ENCODE measurements at regions not wholly inside any gene's neighbourhood (a gene's known extent, or its start where the extent isn't known, plus 50 kb on each side); places are given as distances from the start of the nearest gene placed in this dataset.
A peak's percentile ranks its signal among the peaks of the same experiment; 100 is the strongest.

DNA sequence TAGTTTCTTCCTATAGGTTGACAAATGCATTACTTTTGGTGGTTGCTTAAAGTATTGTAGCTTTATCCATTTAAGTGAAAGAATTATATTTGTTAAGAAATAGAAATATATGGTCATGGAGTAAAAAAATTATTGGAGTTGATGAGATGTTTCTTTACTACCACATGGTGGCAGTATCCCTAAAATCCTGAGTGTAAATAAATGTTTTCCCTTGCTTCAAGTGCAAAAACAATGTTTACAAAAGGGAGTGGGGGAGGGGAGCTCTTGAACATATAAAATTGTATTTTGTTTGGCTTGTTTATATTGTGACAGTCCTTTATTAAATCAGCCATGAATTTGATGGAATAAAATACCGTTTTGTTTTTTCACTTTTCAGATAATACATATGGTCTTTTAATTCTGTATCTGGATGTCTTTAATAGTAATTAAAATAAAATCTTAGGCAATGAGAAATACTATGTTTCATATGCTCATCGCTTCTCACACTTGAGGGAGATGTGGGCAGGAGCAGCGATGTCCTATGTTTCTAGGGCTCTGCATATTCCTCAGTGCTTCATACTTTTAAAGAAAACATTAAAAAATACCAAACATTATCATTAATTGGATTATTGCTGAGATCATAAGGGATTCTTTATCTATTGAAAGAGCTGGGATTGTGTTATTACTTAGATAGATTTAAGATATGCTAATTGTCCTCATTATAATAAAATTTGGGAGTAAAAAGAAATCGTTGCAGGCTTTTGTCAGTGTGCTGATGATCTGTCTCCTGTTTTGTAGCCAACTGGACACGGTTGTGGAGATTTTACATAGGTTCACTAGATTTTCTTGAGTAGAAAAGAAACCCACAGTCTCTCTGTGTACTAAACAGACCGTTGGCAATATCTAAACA, 349.7 kb downstream of the TUSC7 start:
- TF ChIP-seq, protein P1, sequence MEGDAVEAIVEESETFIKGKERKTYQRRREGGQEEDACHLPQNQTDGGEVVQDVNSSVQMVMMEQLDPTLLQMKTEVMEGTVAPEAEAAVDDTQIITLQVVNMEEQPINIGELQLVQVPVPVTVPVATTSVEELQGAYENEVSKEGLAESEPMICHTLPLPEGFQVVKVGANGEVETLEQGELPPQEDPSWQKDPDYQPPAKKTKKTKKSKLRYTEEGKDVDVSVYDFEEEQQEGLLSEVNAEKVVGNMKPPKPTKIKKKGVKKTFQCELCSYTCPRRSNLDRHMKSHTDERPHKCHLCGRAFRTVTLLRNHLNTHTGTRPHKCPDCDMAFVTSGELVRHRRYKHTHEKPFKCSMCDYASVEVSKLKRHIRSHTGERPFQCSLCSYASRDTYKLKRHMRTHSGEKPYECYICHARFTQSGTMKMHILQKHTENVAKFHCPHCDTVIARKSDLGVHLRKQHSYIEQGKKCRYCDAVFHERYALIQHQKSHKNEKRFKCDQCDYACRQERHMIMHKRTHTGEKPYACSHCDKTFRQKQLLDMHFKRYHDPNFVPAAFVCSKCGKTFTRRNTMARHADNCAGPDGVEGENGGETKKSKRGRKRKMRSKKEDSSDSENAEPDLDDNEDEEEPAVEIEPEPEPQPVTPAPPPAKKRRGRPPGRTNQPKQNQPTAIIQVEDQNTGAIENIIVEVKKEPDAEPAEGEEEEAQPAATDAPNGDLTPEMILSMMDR (IDR thresholded peaks at IDR 0.05; ENCODE audit: low read depth, low read length): peak; percentile 49
- Histone ChIP-seq H3K27ac (ENCODE audit: low read depth, low read length) (no peak overlapping the region), H3K9me3 (ENCODE audit: control insufficient read depth, insufficient read depth, low read length) (no peaks in the 10 kb centered on the region), H3K27me3 (ENCODE audit: control insufficient read depth, insufficient read depth, low read length) (no peaks in the 10 kb centered on the region), H3K4me3 (ENCODE audit: low read depth, low read length) (no peak overlapping the region)
- ChIA-PET POLR2A (no interaction called here), CTCF (interaction anchor here (1.0 to 2.8 kb wide), 27 partner anchors 9 to 1022 kb away, joined by 3 to 12 read pairs (median 4); no protein-coding TSS in a partner anchor)
- no peak for DNase-seq (ENCODE audit: low read depth, low spot score)

DNA sequence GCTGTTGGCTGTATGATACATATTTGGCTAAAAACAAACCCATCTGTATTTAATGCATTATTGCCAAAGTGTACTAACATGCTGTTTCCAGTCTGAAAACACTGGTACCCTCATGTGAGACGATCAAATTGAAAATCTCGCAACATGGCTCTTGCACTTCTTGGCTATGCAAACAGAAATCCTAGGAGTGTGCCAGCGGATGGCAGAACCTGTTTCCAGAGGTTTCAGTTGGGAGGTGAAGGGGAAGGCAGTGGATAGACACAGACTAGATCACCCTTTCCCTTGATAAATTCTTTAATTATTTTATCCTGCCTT, 350.3 kb downstream of the TUSC7 start:
- Histone ChIP-seq H3K9me3 (ENCODE audit: control insufficient read depth, insufficient read depth, low read length) (no peaks in the 10 kb centered on the region), H3K27ac (ENCODE audit: low read depth, low read length) (no peak overlapping the region), H3K4me3 (ENCODE audit: low read depth, low read length) (no peak overlapping the region), H3K27me3 (ENCODE audit: control insufficient read depth, insufficient read depth, low read length) (no peaks in the 10 kb centered on the region)
- ChIA-PET POLR2A (no interaction called here), CTCF (interaction anchor here (1.0 to 2.8 kb wide), 13 partner anchors 11 to 938 kb away, joined by 3 to 11 read pairs (median 6); no protein-coding TSS in a partner anchor)
- DNase-seq (ENCODE audit: low read depth, low spot score): no peak
- TF ChIP-seq, protein P1 (IDR thresholded peaks at IDR 0.05; ENCODE audit: low read depth, low read length): no peak

DNA sequence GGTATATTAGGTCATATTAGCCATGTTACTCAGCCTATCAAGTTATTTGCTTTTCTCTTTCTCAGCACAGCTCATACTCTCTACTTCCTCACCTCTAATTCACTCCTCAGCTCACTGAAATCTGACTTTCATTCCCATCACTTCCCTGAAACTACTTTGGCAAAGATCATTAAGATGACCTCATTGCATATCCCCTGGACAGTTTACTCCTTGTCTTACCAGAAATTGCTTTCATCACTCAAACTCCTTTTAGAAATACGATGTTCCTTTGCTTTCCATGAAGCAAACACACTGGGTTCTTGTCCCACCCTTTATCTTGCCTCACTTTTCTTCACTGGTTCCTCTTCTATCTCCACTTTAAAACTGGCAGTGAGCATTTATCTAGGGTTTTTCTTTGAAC, 354.4 kb downstream of the TUSC7 start:
- TF ChIP-seq, protein P1 (IDR thresholded peaks at IDR 0.05; ENCODE audit: low read depth, low read length): no peak
- DNase-seq (ENCODE audit: low read depth, low spot score): peak; percentile 15
- H3K9me3 ChIP-seq (ENCODE audit: control insufficient read depth, insufficient read depth, low read length): no peaks in the 10 kb centered on the region
- H3K4me3 ChIP-seq (ENCODE audit: low read depth, low read length): no peak overlapping the region
- H3K27ac ChIP-seq (ENCODE audit: low read depth, low read length): no peak overlapping the region
- ChIA-PET POLR2A (no interaction called here), CTCF (interaction anchor here (1.0 kb wide), 1 partner anchor 462 kb away, joined by 4 read pairs; no protein-coding TSS in a partner anchor)
- no peaks in the 10 kb centered on the region for H3K27me3 ChIP-seq (ENCODE audit: control insufficient read depth, insufficient read depth, low read length)

DNA sequence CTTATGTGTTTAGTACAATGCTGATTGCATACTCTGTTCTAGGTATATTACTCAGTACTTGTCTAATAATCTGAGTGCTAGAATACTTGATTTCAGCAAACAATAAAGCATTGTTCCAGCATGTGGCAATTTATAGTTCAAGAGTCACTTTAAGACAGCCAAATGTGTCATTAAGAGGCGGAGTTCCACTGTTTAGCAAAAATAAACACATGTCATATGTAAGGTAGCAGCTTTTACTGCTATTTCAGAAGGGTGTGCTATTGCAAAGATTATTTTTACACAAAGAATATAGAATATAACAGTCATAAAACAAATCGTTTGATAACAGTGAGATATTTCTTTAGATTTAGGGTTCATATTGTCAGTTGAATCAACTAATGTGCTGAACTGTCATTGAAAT, 358.7 kb downstream of the TUSC7 start:
- H3K9me3 ChIP-seq (ENCODE audit: control insufficient read depth, insufficient read depth, low read length): no peaks in the 10 kb centered on the region
- ChIA-PET POLR2A (no interaction called here), CTCF (interaction anchor here (0.6 to 2.8 kb wide), 3 partner anchors 9 to 297 kb away, joined by 3 to 12 read pairs (median 6); no protein-coding TSS in a partner anchor)
- H3K4me3 ChIP-seq (ENCODE audit: low read depth, low read length): no peak overlapping the region
- H3K27me3 ChIP-seq (ENCODE audit: control insufficient read depth, insufficient read depth, low read length): no peaks in the 10 kb centered on the region
- no peak overlapping the region for H3K27ac ChIP-seq (ENCODE audit: low read depth, low read length)
- TF ChIP-seq, protein P1 (IDR thresholded peaks at IDR 0.05; ENCODE audit: low read depth, low read length): no peak
- DNase-seq (ENCODE audit: low read depth, low spot score): no peak

DNA sequence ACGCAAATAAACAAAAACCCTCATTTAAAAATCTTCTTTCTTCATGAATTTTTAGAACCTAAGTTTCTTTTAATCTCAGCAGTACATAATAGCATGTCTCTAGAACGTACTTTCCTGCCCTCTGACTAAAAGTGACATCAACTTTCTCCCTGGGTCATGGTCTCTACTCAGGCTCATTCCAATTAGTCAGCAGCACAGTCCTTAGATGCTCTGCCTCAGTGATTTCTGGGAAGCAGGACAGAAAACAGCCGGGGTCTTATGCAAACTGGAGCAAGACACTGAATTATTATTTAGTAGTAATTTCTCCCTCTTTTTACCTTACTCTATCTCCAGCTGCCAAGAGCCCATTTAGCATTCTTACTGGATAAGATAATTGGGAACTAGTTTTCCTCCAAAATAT, 365.2 kb downstream of the TUSC7 start:
- Histone ChIP-seq H3K4me3 (ENCODE audit: low read depth, low read length) (no peak overlapping the region), H3K27me3 (ENCODE audit: control insufficient read depth, insufficient read depth, low read length) (no peaks in the 10 kb centered on the region), H3K27ac (ENCODE audit: low read depth, low read length) (no peak overlapping the region), H3K9me3 (ENCODE audit: control insufficient read depth, insufficient read depth, low read length) (no peaks in the 10 kb centered on the region)
- TF ChIP-seq, protein P1 (IDR thresholded peaks at IDR 0.05; ENCODE audit: low read depth, low read length): no peak
- no peak for DNase-seq (ENCODE audit: low read depth, low spot score)
- CTCF ChIA-PET: no interaction called here
- POLR2A ChIA-PET: no interaction called here
